HS-27A (cell line): ENCODE measurements at regions not wholly inside any gene's neighbourhood (a gene's known extent, or its start where the extent isn't known, plus 50 kb on each side); places are given as distances from the start of the nearest gene placed in this dataset.

Experiments used
- DNase-seq: peaks from one replicate; pipeline ENCODE4 v3.0.0-alpha.2; 2012; ENCODE audit warnings: low read depth, missing footprints

DNA sequence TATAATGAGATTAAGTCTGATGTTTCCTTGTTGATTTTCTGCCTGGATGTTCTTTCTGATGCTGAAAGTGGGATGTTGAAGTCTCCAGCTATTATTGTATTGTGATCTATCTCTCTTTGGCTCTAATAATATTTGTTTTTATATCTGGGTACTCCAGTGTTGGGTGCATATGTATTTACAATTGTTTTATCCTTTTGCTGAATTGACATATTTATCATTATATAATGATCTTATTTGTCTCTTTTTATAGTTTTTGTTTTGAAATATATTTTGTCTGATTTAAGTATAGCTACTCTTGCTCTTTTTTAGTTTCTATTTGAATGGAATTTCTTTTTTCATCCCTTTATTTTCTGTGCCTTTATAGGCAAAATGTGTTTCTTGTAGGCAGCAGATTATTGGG lies 522.2 kb upstream of the NEGR1 start:
- no peak for DNase-seq

DNA sequence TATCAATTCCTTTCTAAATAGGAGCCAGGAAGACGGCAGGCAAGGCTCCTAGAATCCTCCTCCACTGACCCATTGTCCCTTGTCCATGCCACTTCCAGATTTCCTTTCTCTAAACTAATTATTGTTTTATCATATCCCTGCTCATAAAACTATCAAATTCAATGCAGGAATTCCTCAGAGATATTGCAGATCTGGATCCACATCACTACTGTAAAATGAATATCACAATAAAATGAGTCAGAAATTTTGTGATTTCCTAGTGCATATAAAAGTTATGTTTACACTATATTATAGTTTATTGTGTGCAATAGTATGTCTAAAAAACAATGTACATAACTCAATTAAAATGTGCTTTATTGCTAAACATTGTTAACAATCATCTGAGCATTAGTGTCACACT lies 498.7 kb upstream of the NEGR1 start:
- no peak for DNase-seq

DNA sequence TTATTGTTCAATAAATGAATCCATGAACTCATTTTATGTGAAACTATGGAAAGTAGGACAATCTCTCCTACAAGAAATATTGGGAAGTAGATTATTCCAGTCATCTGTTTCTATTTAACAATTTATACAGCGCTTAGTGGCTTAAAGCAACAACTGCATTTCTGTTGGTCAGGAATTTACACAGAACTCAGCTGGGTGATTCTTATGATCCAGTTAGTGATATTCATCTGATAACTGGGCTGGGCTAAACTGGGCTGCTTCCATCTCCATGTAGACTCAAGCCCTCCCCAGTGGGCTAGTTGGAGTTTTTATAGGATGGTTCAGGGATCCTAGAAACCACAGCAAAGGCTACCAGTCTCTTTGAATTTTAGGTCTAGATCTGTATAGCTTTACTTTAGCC lies 497.9 kb upstream of the NEGR1 start:
- no peak for DNase-seq

DNA sequence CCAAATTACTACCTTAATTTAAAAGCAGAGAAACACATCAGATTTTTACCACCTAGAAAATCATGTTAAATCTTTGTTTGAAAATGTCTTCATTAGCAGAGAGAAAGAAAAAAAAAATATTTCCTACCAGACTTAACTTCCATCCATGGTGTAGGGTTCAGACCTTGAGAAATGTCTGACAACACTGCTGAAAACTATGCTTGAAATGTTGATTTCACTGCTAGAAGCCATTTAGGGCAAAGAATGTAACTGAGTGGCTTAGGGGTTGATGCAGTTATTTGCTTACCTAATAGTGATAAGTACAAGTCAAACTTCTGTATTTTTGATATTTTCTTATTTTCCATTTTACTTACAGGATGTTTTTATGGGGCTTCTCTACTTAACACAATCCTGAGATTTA lies 495.6 kb upstream of the NEGR1 start:
- DNase-seq = peak; percentile 33

DNA sequence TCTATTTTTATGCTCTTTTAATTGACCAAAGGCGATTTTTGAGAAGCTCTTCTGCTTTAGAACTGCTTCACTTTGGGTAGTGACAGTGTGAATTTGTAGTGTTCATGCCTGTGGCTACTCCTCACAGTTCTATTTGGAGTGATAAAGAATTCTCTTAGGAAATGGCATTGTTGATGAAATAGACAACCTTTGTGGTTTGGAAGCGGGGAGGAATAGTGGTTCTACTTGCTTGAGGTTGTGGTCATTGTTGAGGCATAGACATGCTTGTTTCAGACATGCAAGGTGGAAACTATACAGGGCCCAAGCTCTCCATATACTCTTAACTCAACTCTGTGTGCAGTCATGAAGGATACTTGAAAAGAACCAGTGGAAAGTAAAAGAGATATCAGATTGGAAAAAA lies 481.1 kb upstream of the NEGR1 start:
- DNase-seq = no peak

DNA sequence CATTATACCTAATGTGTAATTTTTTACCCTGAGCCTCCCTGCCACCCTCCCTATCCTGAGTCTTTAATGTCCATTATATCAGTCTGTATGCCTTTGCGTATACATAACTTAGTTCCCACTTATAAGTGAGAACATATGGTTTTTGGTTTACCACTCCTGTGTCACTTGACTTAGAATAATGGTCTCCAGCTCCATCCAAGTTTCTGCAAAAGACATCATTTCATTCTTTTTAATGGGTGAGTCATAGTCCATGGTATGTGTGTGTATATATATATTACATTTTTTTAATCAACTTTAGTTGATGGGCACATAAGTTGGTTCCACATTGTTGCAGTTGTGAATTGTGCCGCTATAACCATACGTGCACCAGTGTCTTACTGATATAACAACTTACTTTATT lies 477.1 kb upstream of the NEGR1 start:
- no peak for DNase-seq

DNA sequence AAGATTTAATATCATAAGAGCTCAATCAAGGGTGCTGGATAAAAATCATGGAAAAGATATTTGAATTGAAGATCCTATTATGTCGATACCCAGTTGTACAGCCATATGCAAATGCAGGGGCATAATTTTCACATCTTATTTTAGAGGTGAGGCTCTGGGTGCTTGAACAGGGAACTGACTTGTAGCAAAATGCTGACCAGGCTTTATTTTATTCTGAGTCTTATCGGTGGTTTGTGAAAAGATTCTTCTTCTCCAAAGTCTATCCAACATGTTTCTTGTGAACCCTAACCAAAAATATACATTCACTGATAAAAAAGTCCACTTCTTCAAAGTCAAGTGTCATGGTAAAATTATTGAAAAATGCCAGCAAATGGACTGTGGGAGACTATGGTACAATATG lies 475.5 kb upstream of the NEGR1 start:
- DNase-seq = no peak

DNA sequence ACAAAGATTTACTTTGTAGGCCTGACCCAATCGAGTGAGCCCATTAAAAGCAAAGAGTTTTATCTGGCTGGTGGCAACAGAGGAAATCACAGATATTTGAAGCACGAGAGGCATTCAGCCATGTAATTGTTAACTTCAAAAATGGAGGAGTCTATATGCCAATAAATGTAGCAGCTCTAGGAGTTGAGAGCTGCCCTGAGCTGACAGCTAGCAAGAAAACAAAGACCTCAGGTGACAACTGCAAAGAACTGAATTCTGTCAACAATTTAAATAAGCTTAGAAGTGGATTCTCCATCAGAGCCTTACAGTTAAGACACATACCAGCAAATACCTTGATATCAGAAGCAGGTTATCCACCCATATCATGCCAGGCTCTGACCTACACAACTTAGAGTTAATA lies 463.1 kb upstream of the NEGR1 start:
- no peak for DNase-seq

DNA sequence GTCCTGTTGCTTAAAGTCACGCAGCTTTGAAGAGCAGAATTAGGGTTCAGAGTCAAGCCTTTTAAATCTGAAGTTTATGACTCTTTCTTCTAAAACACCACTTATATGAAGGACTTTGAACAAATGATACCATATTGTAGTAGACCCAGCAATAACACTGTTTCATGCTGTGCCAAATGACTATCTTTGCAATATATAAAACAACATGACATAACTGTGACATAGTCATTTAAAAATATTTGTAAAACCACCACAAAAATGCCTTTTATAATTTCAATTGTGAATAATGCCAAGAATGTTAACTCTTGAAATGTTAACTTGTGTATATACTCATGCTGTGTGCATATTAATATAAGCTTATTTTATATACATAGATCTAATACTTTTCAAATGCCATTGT lies 452.1 kb upstream of the NEGR1 start:
- no peak for DNase-seq

DNA sequence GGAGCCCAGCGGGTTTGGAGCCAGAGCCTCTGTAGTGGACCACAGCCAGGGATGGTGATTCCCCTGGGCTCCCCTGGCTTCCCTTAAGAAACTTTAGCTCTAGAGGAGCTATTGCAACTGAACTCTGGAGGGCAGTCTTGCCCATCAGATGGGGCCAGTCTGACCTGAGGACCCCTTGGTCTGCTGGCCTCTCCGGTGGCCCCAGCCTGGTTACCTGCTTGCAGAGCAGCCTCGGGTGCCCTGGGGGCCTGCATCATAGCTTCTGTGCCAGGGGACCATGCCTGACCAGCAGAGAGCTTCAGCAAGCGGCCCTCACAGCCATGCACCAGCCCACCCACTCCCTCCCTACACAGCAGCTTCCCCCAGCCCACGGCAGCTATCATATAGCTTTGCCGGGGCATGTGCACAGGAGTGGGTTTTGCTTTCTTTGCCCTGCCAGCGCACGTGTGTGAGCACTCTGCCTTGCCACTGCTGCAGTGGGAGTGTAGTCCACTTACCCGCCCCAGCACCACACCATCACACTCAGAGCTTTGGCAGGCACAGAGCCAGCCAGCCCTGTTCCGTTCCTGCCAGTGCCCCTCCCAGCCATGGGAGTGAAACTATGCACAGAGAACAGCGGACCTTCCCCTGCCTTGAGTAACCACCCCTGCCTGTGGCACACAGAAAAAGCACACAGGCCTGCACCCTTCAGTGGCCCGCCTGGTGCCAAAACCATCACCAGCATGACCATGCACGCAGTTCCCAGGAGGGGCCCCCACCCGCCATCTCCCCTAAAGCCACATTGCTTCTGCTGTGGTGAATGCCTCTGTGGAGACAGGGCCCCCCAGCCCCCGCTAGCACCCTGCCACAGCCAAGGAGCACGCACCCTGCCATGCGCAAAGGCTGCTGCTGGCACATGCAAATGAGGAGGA lies 442.9 kb upstream of the NEGR1 start:
- DNase-seq = no peak

DNA sequence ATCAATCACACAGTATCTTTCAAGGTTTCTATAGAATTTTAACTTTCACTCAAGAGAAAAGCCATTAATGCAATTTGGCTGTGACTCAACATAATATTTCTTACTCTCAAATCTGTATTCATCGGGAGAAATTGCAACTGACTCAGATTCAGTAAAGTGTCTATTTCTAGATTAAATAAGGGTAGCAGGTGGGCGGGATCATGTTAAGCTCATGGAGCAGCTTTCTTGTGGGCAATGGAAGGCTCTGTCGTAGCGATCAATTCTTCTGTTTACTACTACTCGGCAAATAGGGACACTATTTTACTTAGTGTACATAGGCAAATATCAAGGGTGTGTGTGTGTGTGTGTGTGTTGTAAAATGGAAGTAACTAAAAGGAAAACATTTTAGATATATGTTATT lies 423.6 kb upstream of the NEGR1 start:
- DNase-seq = no peak

DNA sequence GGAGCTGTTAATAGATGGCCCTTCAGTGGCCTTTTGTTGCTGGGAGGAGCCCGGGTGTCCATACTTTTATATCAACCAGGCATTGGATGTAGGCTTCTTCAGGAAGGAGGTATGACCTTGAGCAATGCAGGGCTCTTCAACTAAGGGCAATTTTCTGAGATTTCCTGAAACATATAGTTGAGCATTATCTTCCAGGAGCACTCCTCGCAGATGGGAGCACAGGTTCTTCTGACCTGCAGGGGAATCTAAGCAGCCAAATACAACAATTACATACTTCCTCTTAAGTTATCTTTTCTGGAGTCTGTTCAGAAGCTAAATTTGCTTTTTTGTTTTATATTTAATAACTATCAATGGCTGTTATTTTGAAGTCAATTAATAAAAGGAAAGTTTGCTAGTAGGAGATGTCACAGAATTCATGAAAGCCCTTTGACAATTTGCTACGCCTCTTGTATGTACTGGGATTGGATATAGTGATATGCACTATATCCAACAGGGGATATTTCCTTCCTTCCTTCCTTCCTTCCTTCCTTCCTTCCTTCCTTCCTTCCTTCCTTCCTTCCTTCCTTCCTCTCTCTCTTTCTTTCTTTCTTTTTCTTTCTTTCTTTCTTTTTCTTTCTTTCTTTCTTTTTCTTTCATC lies 422.6 kb upstream of the NEGR1 start:
- DNase-seq = no peak

DNA sequence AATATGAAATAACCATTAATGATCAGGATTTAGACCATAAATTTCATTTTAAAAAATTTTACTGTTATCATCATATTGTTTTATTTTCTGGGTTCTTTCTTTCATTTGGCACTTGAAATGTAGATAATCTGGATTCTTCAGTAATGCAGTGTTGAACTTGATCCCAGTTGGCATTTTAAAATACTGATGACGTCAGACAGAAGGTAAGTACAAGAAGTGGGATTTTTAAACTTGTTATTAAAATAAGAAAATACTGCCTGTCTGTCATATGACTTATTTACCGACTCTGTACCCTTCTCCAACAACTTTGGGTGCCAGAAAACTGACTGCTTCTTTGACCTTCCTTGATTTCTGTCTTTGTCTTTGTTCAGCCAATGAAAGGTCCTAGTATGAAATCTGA lies 415.1 kb upstream of the NEGR1 start:
- no peak for DNase-seq

DNA sequence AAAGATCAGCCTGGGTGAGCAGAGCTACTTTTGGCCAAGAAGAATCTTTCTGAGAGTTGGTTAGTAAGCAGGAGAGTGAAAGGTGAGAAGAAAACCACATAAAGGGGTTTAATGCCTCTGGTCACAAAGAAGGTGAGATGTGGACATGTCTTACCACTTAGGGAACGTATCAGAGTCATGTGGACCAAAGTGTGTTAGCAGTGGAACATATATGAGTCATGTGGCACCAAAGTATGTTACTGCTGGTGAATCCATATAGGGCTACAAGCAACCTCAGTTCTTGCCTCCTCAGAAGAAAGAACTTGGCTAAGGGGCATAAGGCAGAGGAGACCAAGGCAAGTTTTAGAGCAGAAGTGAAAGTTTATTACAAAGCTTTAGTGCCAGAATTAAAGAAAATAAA lies 411.6 kb upstream of the NEGR1 start:
- DNase-seq = no peak

DNA sequence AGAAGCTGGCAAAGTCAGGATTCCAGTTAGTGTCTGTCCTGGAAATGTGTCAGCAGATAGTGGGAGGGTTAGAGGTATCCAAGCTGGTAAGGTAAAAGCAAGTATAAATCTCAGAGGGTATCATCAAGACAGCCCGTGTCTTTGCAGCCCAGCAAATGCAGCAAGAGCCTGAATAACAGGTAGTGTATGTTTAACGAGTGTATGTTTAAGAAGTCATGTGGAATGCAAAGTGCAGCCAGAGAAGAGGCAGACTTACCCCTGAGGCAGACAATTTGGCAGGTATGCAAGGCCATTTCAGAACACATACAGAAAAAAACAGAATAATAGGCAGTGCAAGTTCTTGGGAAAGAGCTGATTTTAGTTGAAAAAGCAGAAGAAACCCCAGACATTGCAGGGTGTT lies 411.0 kb upstream of the NEGR1 start:
- DNase-seq = no peak

DNA sequence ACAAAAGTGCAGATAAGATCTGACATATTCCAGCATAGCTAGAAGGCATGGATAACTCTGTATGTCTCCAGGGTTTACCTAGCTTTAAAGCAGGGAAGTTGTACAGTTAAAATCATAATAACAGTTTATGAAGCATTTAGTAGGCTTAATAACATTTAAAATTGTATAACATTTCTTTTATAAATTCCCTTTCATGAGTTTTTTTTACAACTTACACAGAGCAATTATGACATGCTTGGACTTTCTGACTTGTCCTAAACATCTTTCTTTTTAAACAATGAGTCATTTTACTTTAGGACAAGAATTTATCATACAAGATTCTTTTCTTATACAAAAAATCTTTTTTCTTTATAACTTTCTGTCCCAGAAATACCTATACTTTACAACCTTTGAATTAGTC lies 408.5 kb upstream of the NEGR1 start:
- no peak for DNase-seq

DNA sequence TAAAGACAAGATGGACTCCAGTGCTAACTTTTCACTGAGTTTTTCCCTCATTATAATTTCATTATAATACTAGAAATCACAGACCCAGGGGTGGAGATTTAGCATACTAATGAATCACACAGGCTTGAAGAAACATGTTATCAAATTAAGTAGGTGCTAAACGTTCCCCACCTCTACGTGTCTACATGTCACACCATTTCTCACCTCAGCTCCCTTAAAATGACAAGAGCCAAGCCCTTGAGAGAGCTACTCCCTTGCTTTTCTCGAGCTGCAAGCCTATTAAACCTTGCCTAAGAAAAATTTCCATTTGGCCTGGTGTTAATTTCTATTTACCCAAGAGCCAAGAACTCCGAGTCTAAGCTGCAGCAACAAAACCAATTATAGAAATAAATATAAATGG lies 396.3 kb upstream of the NEGR1 start:
- no peak for DNase-seq

DNA sequence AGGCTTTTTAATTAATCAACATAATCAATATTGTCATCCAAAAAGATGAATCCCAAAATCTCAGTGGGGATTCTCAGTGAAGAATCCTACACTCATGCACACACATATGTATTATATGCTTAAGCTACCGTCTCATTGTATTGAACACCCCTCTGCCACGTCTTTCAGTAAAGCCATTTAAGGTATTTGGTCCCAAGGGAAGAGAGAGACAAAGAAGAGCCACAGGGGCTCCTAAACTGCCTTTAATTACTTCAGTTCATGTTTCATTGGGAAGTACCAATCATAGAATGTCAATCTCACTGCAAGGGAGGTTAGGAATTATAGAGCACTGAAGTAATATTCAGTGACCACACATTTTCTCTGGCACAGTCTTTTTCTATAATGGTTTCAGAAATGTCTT lies 388.6 kb upstream of the NEGR1 start:
- DNase-seq = no peak

DNA sequence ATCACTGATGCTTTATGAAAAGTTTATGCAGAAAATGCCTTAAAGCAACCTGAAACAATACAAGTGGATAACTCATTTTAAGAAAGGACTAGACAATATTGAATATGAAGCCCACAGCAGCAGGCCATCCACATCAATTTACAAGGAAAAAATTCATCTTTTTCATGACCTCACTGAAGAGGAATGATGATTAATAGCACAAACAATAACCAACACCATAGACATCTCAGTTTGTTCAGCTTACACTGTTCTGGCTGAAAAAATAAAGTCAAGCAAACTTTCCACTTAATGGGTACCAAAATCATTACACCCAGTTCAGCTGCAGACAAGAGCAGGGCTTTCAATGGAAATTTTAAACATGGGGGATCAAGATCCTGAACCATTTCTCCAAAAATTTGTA lies 380.6 kb upstream of the NEGR1 start:
- DNase-seq = peak; percentile 12

DNA sequence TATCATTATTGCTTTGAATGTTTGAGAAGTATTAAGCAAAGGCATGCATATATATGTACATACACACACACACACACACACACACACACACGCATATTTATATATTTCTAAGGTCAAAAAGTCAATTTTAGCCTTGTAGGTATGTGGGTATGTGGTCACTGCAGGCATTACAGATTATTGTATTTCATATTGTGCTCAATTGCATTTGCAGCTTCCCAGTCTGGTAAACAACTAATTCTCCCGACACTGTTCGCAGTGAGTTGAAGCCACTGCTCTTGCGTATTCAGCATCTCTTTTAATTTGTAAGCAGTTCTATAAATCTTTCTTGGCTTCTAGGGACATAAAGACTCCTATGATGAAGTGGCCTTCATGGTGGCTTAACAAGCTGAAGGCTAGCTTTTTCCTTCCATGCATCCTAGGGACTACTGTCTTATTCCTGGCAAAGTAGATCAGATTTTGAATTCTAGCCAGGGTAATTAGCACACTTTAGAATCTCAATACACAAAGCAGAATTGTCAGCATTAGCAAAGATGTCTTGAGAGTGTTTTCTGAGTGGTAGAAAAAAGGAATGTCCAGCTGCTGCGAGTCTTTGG lies 368.6 kb upstream of the NEGR1 start:
- no peak for DNase-seq

DNA sequence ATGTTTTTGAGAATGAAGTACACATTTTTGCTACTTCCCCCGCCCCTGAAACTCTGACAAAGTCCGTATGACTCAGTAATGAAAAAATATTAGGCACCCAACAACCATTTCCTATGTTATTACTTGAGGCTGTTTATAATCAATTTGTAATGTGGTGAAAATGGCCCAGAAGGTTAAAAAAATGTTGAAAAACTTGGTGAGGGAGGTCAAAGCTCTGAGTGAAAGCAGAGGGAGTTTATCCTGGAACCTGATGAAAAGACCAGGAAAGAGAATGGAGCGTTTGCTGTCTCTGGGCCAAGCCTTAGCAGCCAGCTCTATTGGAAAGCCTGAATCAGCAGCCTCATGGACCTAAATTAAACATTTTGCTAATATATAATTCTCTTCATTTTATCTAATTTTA lies 367.7 kb upstream of the NEGR1 start:
- DNase-seq = no peak

DNA sequence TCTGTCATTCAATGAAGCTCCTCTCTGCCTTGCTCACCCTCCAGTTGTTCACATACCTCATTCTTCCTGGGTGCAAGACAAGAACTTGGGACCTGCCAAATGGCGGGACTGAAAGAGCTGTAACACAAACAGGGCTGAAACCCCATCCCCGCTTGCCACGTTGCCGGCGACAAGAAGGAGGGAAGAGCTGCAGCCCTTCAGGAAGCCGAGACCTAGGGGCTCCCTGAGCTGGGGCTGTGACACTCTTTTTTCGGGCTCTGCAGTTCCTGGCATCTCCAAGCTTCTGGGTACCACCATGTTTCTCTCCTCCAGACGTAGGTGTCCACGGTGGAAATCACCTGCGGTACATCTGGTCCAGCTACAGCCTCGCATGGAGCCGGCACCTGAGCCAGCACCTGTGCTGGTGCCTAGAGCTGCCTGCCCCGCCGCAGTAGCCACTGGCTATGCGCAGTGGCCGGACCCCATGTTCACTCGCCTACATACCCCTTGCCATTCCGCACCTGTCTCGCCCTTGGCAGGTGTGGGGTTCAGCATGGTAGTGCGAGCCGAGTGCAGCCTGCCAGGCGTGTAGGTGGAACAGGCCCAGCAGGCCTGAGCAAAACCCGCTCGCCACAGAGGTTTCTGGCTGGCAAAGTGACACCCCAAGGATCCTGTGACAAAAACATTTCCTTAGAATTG lies 367.0 kb upstream of the NEGR1 start:
- DNase-seq = no peak

DNA sequence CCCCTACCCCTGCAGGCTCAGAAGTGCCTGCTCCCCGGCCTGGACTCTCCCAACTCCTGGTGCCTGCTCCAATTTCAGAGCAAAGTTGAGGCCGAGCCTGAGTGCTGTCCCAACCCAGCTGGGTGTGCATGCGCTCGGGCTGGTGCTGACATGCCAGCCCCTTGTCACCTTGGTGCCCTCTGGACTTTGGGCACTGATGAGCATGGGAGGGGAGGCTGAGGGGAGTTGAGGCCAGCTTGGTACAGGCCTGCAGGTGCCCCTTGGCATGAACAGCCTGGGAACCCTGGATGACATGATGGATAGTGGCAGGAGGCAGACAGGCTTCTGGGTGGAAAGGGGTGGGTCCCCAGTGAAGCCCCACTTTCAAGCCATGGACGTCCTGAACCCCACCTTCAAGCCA lies 366.1 kb upstream of the NEGR1 start:
- no peak for DNase-seq
